ENCODE measurements at regions not wholly inside any gene's neighbourhood (a gene's known extent, or its start where the extent isn't known, plus 50 kb on each side); places are given as distances from the start of the nearest gene placed in this dataset.

DNA sequence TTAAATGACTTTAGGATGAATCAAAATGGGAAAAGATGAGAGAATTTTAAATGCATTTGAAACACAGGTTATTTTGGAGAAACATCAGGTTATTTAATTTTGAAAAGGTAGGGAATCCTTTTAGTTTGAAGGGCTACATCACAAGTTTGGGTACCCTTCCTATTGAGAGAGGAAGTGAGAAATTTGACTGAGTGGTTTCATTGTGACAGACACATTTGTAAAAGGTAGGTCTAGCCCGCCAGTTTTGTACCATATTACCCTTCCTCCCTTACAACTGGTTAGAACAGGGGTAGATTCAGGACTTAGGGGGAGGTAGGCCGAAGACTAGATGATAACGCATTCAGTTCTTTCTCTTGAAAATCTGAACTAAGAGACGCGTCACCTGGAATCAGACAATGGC lies 464.2 kb downstream of the EBF1 start:
- TF ChIP-seq, protein P1, sequence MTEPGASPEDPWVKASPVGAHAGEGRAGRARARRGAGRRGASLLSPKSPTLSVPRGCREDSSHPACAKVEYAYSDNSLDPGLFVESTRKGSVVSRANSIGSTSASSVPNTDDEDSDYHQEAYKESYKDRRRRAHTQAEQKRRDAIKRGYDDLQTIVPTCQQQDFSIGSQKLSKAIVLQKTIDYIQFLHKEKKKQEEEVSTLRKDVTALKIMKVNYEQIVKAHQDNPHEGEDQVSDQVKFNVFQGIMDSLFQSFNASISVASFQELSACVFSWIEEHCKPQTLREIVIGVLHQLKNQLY (CRISPR knock-in tag; IDR thresholded peaks at IDR 0.05) = no peak
- TF ChIP-seq, protein P2, sequence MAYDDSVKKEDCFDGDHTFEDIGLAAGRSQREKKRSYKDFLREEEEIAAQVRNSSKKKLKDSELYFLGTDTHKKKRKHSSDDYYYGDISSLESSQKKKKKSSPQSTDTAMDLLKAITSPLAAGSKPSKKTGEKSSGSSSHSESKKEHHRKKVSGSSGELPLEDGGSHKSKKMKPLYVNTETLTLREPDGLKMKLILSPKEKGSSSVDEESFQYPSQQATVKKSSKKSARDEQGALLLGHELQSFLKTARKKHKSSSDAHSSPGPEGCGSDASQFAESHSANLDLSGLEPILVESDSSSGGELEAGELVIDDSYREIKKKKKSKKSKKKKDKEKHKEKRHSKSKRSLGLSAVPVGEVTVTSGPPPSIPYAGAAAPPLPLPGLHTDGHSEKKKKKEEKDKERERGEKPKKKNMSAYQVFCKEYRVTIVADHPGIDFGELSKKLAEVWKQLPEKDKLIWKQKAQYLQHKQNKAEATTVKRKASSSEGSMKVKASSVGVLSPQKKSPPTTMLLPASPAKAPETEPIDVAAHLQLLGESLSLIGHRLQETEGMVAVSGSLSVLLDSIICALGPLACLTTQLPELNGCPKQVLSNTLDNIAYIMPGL (CRISPR knock-in tag; IDR thresholded peaks at IDR 0.05) = no peak

Measured in WTC11 (cell line).